HG02885 (cell line): ENCODE measurements at regions not wholly inside any gene's neighbourhood (a gene's known extent, or its start where the extent isn't known, plus 50 kb on each side); places are given as distances from the start of the nearest gene placed in this dataset.
A peak's percentile ranks its signal among the peaks of the same experiment; 100 is the strongest.

Source experiments
- ATAC-seq: cut with Tn5 transposase; IDR thresholded peaks from one replicate; pipeline ENCODE4 v1.9.1; 2021; ENCODE audit warnings: mild to moderate bottlenecking; ENCODE audit not compliant: unreplicated experiment, poor library complexity

DNA sequence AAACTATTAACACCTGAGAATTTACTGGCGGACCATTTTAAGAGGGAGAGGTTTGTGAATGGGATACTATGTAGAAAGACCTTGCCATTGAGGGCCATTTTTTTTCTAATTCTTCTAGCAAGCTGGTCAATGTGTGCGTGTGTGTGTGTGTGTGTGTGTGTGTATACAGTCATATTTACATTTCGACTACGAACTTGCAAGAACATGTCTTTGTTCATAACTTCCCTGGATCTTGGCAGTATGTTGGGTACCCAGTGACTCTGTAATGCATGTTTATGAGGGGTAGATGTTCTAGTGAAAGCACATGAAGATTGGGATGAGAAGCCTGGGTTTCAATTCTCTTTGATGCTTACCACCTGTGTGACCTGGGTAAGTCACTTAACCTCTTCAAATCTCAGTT lies 133.6 kb downstream of the UBE2E3 start:
- no peak for ATAC-seq

DNA sequence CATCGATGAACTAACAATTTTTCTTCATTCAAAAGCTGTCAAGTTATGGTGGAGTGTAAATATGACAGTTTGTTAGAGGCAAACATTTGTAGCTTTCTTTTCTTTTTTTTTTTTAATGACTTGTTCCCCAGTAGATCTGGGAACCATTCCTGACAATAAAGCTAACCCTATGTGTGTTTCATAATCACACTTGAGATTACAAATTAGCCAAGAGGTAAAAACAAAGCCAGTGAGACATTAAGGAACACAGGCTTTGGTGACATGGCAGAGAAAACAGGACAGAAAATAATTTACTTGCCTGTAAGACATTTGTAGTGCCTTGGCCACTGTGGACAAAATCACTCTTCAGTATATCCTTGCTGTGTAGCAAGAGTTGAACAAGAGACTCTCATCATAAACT lies 135.9 kb downstream of the UBE2E3 start:
- ATAC-seq = no peak

DNA sequence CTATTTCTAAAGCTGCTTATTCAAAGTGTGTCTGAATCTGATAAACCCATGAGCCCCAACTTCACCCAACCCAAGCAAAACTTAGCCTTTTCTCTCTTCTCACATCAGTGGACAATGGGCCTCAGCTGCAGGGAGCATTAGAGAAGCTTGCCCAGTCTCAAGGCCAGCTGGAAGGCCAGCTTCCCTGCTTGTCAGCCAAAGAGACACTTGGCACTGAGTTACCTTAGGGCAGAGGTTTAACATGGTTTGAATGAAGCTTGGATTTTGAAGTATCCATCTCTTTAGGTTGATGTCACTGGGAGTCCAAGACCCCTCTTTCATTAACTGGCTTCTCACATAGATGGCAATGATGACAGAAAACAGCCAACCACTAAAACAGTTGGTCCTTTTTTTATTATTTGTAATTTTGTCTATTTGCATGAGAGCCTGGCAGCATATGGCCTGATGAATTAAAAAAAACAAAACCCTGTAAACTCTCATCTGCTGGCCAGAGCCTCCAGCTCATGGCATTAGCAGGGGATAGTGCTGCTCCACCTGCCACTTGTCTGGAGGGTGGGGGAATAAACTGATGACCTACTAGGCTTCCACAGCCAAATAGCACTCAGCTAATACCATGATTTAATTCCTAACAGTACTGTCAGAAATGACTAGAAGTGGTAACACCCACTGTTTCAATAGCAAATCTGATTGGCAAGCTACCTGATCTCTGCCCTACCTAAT lies 137.0 kb downstream of the UBE2E3 start:
- ATAC-seq = no peak

DNA sequence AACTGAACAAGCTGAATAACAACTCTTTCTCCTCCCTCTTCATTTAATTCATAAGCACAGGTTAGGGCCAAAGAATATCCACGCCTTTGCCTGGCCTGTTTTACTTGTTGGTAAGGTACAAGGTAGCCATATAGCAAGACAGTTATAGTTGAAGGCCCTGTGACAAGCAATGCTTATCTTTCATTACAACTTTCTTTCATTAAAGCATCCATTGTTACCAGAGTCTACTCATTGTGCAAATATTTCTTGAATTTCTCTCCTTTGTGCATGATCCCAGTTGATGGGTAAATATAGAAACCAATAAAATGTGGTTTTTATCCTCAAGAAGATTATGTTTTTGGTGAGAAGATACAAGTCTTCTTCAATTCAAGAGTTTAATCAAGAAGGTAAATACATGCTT lies 140.2 kb downstream of the UBE2E3 start:
- ATAC-seq = no peak

DNA sequence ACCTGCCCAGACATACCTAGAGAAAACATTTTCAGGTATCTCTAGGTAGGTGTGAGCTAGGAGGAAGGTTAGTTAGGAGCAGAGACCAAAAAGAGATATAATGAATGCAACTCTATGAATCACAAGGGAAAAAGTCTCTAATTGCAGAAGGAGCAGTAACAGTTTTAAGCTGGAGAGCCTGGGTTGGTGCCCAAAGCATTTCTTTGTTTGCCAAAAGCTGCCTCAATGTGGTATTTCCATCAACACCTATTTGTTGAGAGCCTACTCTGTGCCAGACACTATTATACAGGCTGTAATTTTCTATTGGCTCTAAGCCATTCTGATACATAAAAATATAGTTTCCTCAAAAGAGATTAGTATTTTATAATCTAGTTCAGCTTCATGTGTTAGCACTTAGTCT lies 141.6 kb downstream of the UBE2E3 start:
- ATAC-seq = no peak

DNA sequence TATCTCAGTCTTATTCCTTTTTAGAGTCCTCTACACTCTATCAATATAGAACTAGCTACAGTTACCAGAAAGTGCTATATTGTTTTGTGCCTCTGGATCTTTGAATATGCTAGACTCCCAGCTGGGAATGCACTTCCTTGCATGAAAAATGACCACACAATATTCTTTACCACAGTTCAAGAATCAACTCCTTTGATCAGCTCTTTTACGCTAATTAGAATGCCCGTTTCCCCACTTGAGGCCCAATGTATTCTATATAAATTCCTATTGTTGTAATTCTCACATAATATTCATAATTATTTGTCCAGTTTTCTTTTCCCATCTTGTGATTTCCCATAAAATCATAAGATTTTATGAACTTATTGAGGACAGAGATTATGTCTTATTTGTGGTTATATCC lies 142.2 kb downstream of the UBE2E3 start:
- ATAC-seq = no peak

DNA sequence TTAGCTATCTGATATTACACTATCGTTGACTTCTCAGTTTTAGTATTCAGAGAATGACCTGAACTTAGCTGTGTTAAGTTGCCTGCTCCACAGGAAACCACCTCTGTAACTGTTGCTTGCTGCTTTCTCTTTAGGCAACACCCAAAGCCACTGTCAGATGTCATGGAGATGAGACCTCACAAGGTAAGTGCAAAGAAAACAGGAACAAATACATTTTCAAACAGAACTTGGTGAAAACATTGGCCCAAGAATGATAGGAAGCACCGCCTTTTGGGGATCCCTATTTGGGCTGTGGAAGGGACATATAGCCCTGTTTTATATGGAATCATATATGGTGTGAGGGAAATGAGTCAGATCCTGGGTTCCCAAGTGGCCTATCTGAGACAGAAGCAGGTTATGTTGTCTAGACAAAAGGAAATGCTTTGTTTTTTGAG lies 143.4 kb downstream of the UBE2E3 start:
- peak; percentile 93 for ATAC-seq

DNA sequence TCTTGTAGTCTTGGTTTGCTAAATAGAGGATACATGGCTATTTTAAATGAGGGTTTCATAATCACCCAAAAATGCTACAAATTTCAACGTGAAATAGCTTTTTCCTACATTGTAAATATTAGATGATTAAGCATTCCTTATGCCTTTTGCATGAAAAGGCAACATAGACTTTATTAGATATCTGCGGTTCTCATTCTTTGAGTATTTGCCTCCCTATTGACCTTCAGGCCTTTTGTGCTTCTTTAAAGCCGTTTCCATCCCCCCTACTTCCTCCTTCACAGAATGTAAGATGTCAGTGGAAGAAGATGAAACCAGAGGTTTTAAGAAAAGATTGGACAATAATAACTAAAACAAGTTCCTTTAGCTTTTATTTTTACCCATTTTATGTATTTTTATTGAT lies 144.1 kb downstream of the UBE2E3 start:
- ATAC-seq = no peak

DNA sequence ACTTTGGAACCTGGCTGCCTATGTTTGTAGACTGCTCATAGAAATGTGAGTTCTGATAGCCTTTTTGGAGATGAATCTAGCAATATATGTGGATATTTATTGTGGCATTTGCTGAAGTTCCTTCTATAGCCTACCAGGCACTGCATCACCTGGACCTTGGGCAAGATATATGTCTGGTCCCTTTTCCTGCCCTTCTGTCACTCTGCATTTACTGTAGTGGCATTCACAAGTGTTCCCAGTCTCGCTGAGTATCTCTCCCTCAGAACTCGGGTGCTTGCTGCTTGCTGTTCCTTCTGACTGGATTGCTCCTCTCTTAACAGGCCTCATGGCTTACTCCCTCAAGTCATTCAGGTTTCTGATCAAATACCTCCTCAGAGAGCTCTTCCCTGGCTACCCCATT lies 145.0 kb downstream of the UBE2E3 start:
- ATAC-seq = no peak

DNA sequence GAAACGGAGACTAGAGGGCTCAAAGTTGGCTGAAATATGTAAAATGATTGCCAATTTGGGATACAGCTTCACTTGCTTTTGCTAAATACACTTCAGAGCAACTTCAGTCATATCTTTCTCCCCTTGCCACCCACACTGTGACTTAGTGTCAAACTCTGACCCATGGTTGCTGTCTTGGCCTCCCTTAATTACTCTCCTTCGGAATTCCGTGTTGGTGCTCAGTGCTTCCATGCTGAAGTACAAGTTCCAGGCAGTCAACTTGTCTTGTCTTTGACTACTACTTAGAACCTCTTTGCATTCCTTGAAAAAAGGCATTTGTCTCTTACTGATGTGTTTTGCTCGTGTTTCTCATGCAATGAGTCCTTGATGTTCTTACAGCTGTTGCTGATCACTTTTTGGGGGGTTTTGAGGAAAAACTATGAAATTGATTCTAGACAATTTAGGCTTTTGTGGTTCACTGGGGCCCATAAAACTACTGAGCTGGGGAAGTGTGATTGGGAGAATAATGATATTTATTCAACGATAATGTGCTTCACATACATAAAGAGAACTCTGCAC lies 146.0 kb downstream of the UBE2E3 start:
- no peak for ATAC-seq

DNA sequence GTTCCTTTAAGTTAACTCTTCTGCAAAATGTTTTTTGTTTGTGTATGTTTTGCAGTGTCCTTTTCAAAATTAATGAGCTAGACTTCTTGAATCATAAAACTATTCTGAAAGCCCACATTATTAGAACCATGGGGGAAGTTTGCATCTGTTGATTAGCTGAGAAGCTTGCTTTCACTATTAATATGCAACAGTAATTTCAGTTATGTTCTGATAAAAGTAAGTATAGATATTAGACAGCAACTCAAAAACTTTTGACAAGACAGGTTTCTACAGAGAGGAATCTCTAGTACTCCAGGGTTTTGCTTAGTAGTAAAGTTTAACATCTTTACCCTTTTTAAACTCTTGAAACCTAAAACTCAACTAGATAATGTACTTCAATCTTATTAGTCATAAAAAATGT lies 147.8 kb downstream of the UBE2E3 start:
- peak; percentile 71 for ATAC-seq

DNA sequence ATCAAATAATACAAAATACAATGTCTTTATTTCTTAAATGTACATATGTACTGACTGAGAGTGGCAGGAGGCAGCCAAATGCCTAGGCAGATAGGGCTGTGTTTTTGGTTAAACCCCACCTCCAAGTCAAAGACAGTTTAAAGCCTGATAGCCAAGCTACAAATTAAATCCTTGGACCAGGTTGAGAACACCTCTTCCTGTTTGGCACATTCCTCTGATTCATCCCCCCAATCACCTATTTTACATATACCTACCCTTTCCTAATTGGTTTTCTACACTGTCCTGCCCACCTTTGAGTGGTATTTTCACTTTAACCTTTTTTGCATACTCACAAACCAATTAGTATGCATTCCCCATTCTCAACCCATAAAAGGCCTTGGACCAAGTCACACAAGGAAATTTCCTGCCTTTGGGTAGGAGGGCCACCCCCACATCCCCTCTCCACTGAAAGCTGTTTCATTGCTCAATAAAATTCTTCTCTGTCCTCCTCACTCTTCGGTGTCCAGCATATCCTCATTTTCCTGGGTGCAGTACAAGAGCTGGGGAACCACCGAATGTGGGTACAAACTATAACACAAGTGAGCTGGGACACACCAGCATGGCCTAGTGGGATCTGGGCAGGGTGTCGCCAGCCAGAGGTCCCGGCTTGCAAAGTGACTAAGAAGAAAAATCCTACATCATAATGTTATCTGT lies 149.1 kb downstream of the UBE2E3 start:
- ATAC-seq = no peak

DNA sequence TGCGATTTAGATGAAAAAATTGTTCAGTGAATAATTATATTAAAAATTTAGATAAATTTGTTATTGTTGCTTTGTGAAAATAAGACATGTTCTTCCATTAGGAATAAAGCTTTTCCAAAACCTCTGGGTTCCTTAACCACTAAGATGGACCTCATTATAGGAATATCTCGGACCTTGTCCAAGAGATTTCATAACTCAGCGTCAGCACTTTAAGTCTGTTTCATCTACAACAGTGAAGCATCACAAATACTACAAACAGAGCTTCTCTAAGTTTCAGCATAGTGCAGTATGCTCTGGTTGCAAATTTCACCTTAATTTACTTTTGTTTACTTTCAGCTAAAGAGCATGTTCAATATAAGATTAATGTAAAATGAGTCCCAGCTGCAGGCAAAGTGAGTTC lies 150.3 kb downstream of the UBE2E3 start:
- ATAC-seq = no peak

DNA sequence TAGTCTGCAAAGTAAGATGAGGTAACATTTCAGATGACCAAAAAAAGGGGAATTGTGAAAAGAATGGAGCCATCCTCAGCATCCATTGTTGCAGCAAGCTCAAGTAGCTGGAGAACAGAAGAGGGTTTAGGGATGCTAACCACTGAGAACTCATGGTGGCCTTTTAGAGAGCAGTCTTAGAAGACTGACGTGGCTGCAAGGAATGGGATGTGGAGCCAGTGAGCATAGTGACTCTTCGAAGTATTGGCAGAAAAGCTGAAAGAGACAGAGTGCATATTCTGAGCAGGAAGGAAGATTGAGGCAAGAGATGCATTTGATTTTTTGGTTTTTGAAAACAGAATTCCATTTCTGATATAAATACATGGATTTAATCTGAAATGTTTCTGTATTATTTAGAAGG lies 151.2 kb downstream of the UBE2E3 start:
- ATAC-seq = no peak

DNA sequence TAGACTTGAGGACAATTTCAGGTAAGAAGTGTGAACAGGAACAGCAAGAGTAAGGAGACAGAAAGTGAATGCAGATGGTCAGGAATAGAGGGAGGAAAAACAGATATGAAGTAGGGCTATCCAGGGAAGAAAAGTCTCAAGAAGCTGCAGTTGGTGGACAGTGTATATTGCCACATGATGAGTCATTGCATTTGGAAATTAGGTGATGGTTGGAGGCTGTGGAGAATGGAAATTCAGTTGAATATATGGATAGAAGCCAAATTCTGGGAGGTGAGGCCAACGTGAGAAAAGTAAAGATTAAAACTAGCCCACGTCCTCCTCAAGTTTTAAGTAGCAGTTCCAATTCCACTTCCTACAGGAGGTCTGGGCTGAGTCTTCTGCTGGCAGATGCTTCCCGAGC lies 158.4 kb downstream of the UBE2E3 start:
- no peak for ATAC-seq

DNA sequence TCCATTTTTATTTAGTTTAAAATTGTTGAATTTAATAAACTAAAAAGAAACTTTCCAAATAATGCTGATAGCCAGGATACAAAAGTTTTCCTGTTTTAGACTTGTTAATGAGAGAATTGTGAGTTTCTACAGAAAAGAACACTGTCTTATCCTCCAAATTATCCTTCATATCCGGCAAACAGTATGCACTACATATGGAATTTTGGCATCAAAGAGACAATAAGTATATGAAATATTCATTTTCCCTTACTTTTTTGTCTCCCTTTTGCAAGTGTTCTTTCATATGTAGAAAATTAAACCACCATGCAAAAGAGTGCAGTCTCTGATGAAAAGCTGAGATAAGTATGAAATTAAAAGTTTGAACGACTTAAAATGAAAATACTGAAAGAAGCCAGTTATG lies 159.4 kb downstream of the UBE2E3 start:
- ATAC-seq = no peak

DNA sequence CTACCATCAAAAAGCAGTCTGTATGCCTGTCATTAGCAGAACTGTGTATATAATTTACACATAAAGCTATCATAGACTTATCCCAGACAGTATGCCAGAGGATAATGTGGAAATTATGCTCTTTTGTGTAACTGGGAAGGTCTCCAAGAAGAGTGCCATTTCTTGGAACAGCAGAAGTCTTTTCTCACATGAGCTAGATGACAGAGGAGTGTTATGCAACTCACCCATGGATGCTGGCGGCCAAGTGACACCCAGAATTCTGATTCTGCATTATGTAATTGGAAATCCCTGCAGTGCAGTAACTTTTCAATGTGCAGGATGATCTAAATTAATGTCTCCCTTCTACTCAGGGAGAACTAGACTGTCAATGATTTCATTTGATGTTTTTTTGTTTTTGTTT lies 160.0 kb downstream of the UBE2E3 start:
- no peak for ATAC-seq

DNA sequence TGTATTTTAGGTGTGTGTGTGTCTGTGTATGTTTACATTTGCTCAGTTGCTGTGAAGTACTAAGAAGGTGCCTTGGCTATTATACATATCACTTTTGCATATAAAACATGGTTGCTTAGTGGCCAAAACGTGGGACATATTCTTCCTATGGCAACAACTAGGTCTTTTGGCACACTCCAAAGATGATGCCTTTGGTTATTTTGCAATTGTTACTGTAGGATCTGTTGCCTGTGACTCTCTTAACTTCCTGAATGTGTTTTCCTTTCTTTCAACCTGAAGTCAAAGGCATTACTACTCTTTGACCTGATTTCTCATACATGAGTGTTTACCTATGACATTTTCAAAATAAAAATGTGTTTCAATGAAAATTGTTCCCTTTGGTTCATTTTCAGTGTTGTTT lies 160.5 kb downstream of the UBE2E3 start:
- no peak for ATAC-seq

DNA sequence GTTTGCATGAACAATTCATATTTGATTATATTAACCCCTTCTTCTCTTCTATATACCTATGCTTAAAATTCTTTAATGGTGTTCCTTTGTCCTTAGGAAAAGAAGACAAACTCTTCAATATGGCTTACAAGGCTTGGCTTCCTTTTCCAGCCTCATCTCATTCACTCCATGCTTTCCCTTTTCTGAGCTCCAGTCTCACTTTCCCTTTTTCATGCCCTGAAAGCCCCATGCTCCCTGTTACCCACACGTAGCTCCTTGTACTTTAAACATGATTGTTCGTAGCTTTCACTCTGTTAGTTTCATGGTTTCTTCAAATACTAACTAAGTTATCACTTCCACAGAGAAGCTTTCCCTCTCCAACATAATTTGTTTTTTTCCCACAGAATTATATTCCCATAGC lies 161.3 kb downstream of the UBE2E3 start:
- ATAC-seq = no peak

DNA sequence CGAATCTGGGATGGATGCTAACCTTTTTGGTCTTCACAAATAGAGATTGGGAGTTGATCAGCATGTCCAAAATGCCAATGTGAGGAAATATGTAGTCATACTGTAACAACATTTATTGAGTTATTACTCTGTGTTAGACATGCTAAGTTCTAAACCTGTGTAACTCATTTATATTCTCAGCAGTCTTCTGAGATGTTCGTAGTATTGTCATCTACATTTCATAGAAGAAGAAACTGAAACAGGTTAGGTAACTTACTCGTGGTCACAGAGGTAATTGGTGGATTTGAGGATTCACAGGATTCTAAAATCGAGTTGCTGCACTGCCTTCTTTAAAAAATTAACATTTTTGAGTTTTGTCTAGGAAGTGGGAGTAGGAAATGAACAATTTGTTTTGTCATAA lies 162.1 kb downstream of the UBE2E3 start:
- no peak for ATAC-seq

DNA sequence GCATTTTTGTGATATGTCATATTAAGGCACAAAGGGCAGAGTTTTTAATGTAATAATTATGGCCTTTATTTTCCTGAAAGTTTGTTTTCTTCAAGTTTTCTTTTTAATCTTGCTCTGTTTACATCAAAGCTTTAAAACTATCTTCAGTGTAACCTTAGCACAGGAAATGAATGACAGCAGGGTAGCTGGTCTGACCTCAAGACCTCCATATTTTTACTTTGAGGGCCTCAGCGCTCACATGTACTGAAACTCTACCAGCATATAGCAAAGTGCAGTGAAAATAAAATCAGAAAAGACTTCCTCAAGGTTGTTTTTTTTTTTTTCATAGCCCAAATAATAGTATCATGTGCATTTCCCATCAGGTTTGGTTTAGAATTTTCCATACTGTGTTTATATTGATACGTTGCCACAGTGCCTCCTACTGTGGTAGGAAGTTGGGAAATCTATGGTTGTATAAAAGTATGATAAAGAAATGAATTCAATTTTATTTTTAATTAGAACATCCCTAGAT lies 163.4 kb downstream of the UBE2E3 start:
- no peak for ATAC-seq

DNA sequence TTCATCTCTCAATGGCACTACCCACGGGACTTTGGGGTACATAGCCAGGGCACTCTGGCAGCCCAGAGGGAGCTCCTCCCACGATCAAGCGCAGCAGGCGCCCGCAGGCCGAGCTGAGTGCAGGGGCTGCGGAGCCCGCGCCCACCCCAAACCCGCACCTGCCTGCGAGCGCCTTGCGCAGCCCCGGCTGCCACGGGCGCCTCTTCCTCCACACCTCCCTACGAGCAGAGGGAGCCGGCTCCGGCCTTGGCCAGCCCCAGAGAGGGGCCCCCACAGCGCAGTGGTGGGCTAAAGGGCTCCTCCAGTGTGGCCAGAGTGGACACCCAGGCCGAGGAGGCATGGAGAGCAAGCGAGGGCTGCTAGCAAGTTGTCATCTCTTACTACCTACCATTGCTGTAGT lies 165.2 kb downstream of the UBE2E3 start:
- ATAC-seq = no peak
